DMS79 (cell line): ENCODE measurements at regions not wholly inside any gene's neighbourhood (a gene's known extent, or its start where the extent isn't known, plus 50 kb on each side); places are given as distances from the start of the nearest gene placed in this dataset.

ENCODE experiments used
- DNase-seq: peaks from one replicate; lab custom pipeline; 2025; lab: John Stamatoyannopoulos, UW

DNA sequence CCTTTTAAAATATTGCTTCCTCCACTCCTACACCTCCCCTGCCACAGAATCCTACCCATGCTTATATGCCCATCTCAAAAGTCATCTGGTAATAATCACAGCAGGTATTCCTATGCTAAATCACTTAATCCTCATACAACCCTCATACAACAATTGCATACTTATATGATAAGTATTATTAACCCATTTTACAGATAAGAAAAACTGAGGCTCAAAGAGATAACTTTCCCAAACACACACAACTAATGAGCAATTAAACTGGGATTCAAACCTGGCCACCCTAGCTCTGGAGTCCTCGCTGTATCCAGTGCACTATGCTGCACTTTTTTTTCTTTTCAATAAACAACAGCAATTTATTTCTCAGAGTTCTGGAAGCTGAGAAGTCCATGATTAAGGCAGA lies 99.8 kb upstream of the TSPAN5 start:
- no peak for DNase-seq

DNA sequence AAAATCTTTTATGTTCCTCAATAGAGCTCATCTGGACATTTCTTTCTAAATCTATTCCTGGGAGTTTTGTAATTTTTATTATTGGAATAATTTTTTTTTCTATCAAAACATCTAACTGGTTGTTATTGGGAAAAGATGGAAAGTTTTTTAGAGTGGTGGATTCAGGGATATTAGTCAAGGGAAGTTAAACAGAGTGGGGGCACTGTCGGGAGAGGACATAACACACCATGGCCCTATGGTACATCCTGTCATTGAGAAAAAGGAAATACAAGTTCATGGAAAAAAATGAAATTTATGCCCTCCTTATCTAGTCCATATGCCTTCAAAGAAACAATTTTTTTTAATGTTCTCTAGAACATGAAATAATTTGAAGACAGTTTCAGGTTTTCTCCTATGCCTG lies 96.3 kb upstream of the TSPAN5 start:
- DNase-seq, result no peak

DNA sequence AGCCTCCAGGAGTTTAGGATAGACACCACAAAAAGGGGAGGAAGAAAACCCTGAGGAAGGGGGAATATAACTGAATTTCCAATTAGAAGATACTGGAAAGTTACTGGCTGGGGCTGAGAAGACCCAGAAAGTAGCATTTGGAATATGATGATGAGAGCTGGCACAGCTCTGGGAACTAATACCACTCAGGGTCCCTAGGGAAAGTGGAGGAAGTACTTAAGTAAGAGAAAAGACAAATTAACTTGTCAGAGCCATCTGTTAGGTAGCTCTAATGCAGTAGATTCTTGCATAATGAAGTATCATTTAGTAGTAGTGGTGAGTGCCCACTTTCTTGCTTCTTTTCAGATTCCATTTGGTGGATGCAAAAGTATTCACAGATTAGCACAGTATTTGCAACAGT lies 90.8 kb upstream of the TSPAN5 start:
- no peak for DNase-seq

- no peak for DNase-seq
Measured at GRCh38 chr4:98748609-98749008, 90.2 kb upstream of the TSPAN5 start.

GRCh38 chr4:98747393-98748091 lies 89.1 kb upstream of the TSPAN5 start:
- DNase-seq, result no peak

- no peak for DNase-seq
Measured at GRCh38 chr4:98746936-98747335, 88.5 kb upstream of the TSPAN5 start.

DNA sequence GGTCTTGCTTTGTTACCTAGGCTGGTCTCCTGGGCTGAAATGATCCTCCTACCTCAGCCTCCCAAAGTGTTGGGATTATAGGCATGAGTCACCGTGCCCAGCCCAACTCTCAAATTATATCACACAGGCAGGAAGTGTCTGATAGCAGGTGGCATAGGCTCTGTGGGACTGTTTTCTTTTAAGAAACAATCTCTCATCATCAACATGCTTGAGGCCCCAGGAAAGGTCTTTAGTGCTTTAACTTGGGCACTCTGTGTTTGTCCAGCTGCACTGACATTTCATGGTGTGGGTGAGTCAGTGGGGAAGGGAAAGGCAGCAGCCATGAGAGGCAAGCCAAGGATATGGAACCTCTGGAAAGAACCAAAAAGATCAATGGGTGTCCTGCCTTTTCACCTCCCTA lies 88.1 kb upstream of the TSPAN5 start:
- DNase-seq, result no peak

DNA sequence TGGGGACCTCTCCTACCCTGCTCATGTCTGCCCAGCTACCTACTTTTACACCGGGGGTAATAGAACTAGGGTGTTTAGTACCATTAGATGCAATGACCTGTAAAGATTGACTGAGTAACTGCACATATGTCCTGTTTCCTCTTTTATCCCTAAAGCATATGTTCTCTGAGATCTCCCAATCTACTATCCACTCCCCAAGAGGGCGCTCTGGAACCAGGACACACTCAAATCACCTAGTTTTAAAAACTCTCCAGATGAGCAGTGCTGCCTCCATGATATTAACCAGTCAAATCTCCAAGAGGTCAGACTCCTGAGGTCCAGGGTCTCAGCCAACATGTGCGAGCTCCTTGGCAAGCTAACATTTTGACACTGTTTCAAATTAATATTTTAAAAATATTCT lies 87.0 kb upstream of the TSPAN5 start:
- DNase-seq, result no peak

- peak; percentile 7 for DNase-seq
Measured at GRCh38 chr4:98744372-98745150, 86.2 kb upstream of the TSPAN5 start.

DNA sequence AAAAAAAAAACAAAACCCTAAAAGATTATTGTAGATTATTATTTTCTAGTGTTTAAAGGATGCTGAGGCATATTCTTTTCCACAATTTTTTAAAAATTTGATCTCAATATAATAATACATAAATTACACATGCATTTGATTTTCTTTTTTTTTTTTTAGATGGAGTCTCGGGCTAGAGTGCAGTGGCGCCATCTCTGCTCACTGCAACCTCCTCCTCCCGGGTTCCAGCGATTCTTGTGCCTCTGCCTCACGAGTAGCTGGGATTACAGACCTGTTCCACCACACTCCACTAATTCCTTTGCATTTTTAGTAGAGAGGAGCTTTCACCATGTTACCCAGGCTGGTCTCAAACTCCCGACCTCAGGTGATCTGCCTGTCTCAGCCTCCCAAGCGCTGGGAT lies 83.5 kb upstream of the TSPAN5 start:
- no peak for DNase-seq

GRCh38 chr4:98739751-98740150 lies 81.3 kb upstream of the TSPAN5 start:
- DNase-seq, result no peak

- no peak for DNase-seq
Measured at GRCh38 chr4:98733601-98734000, 75.2 kb upstream of the TSPAN5 start.

GRCh38 chr4:98728871-98729270 lies 70.5 kb upstream of the TSPAN5 start:
- DNase-seq, result no peak

GRCh38 chr4:98728433-98728832 lies 70.0 kb upstream of the TSPAN5 start:
- no peak for DNase-seq

DNA sequence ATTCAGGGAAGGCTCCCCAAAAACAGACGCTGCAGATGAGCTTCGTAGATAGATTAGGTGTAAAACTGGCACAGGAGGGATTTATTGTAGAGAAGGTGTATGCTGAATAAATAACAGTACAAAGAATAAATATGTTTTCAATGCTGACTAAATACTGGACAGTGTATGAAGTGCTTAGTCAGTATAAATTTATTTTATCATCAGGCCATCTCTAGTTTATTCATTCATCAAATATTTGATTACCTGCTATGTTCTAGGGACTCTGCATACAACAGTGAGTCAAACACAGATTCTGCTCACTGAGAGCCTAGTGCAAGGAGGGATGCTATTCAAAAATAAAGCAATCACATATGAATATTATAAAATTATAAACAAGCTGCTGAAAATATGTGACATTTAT lies 63.6 kb upstream of the TSPAN5 start:
- DNase-seq, result no peak

- no peak for DNase-seq
Measured at GRCh38 chr4:98720871-98721480, 62.6 kb upstream of the TSPAN5 start.

GRCh38 chr4:98716796-98717195 lies 58.4 kb upstream of the TSPAN5 start:
- no peak for DNase-seq

DNA sequence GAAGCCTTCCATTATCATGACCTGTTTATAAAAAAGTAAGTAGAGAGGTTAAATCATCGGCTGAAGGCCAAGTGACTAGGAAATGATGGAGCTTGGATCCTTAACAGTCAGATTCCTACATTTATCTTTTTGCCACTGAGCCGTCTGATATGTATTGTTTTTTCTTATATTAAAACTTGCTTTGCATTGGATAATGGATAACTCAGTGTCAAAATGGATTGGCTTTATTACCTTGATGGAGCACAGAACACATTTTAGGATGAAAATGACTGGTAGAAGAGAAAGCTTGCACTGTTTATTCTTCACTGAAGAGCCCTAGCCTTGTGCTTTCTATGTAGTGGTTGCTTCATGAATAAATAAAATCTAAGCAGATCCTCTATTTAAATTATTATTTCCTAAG lies 54.2 kb upstream of the TSPAN5 start:
- DNase-seq, result no peak

GRCh38 chr4:98711526-98711925 lies 53.1 kb upstream of the TSPAN5 start:
- no peak for DNase-seq

DNA sequence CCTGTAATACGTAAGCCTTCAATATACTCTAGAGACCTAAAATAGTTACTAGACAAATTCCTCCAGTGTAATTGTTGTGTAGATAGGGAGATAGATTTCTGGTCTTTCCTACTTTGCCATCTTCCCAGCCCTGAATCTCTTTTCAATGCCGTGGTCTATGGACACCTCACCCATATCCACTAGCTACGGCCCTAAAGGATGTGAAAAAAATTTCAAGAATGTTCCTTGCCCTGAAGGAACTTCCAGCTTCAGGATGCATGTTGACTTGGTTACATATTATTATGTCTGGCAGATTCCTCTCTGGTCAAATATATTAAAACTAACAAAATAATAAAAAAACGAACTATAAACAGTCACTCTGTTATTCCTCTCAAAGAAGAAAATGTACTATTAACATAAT lies 52.4 kb upstream of the TSPAN5 start:
- DNase-seq, result no peak
